Motor neuron (in vitro differentiated cells): ENCODE measurements at regions not wholly inside any gene's neighbourhood (a gene's known extent, or its start where the extent isn't known, plus 50 kb on each side); places are given as distances from the start of the nearest gene placed in this dataset.

Experiments
- ATAC-seq, 8 experiments: fragments of 200-7000 bp; cut with Tn5 transposase; replicated peaks in 6 of 8; 2 replicates each; pipeline ENCODE4 v1.8.0; 2021; ENCODE audit warnings: mild to moderate bottlenecking in 8 of 8, moderate library complexity in 8 of 8
- H3K27ac ChIP-seq, 2 donors: fragments of 250-450 bp; sonication (Bioruptor Pico); 2 replicates each; pipeline ENCODE4 v1.9.0; 2021; ENCODE audit warnings: antibody characterized with exemption in 2 of 2, mild to moderate bottlenecking in 2 of 2, moderate library complexity in 1 of 2
- H3K4me1 ChIP-seq, 2 donors: fragments of 250-450 bp; sonication (Bioruptor Pico); replicated peaks in 1 of 2; 2 replicates each; pipeline ENCODE4 v1.6.1; 2021; ENCODE audit warnings: antibody characterized with exemption in 2 of 2, mild to moderate bottlenecking in 2 of 2, moderate library complexity in 1 of 2
- H3K4me3 ChIP-seq, 5 donors: fragments of 250-450 bp; sonication (Bioruptor Pico); 2 replicates each; pipeline ENCODE4 v1.9.0; 2021; ENCODE audit warnings: antibody characterized with exemption in 5 of 5, mild to moderate bottlenecking in 5 of 5, moderate library complexity in 4 of 5
- WGBS, 10 experiments: fragments of 450-650 bp; shearing (Covaris generic); methylation state at CpG; one replicate each; pipeline ENCODE4 v1.0.0; 2022; 5-methylcytosine and 5-hydroxymethylcytosine counted together
- in situ Hi-C, 9 experiments: fragments of 400-800 bp; cut with MboI; loops; one replicate each; pipeline ENCODE4 v1.15.0; 2021; ENCODE audit warnings: low sequenced_read_pairs in 9 of 9, low pct_unique_long_range_greater_than_20kb in 2 of 9; ENCODE audit not compliant: unreplicated experiment in 9 of 9

DNA sequence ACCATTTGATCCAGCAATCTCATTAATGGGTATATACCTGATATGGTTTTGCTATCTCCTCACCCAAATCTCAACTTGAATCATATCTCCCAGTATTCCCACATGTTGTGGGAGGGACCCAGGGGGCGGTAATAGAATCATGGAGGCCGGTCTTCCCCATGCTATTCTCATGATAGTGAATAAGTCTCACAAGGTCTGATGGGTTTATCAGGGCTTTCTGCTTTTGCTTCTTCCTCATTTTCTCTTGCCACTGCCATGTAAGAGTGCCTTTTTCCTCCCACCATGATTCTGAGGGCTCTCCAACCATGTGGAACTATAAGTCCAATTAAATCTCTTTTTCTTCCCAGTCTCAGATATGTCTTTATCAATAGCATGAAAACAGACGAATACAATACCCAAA lies 74.5 kb upstream of the APC start:
- Histone ChIP-seq H3K4me1 (no peaks in the 10 kb centered on the region), H3K27ac (no peak overlapping the region), H3K4me3 (no peak overlapping the region)
- WGBS, 10 experiments, result 14 to 93% (median 81%) methylated on average over 1 to 3 of the region's 3 CpGs; no CpG with 5 or more reads in 1 of the 10 experiments
- in situ Hi-C loops, result no loop called here
- ATAC-seq, result no peak

DNA sequence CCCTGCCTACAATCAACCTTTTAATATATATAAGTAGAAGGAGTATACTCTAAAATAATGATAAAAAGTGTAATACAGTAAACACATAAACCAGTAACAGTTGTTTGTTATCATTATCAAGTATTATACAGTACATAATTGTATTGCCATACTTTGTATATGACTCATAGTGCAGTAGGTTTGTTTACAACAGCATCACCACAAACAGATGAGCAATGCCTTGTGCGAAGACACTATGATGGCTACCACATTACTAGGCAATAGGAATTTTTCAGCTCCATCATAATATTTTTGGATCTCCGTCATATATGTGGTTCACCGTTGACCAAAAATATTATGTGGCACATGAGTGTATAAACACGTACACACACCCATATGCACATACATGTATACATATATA lies 69.7 kb upstream of the APC start:
- in situ Hi-C loops, result no loop called here
- no peak overlapping the region for H3K27ac ChIP-seq
- 49 to 100% (median 100%) methylated on average over 1 to 4 of the region's 4 CpGs; no CpG with 5 or more reads in 1 of the 10 experiments for WGBS, 10 experiments
- no peaks in the 10 kb centered on the region for H3K4me1 ChIP-seq
- H3K4me3 ChIP-seq, result no peak overlapping the region
- ATAC-seq, result peak in 2 of 8 experiments; percentile 33 to 46

DNA sequence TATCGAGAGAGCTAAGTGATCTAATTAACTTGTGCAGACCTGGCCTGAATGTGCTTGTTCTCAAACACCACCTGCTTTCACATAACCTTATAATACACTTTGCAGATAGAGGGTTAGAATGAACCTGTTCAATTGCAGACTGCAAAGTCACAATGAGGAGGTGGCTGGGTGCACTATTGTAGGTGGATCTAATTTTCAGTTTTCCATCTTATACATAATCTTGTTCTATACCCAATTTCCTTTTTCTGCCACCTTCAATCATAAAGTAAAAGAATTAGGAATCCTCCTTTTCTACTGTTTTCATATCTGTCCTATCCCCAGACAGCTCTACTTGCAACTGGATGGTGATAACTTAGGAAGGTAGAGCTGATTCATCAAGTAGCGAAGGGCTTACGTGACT lies 68.8 kb upstream of the APC start:
- Histone ChIP-seq H3K27ac (no peak overlapping the region), H3K4me1 (no peaks in the 10 kb centered on the region), H3K4me3 (no peak overlapping the region)
- no peak for ATAC-seq
- 82 to 100% (median 98%) methylated on average over 1 to 3 of the region's 3 CpGs; no CpG with 5 or more reads in 2 of the 10 experiments for WGBS, 10 experiments
- in situ Hi-C loops, result no loop called here

DNA sequence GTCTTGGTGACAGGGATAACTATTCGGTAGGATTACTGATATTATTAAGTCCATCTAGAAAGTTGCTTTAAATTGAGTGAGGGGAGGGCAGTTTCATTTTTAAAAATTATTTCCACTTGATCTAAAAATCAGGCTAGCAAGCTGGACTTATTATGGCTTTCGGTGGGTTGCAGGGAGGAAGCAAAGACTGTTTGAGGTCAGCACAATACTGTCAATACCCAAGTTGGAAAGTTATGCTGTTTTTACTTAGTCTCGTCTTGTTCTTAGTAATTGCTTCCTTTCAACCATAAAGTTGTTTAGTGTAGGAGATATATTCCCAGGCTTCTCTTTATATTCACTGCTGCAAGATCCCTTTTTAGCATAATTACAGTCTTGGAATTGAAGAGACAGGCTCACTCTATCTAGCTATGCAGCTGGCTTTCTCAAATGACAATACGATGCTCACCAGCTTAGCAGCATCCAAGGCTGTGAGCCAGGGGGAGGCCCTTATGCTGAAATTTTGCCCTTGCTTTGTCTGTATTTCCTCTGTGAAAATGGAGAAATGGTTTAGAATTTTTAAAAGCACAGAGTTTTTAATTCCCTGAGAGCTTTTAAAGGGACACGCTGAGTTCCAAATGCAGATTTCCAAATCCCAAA lies 68.2 kb upstream of the APC start:
- H3K4me3 ChIP-seq, result no peak overlapping the region
- 44 to 100% (median 57%) methylated on average over 1 to 5 of the region's 5 CpGs for WGBS, 10 experiments
- no peaks in the 10 kb centered on the region for H3K4me1 ChIP-seq
- in situ Hi-C loops, result no loop called here
- H3K27ac ChIP-seq, result no peak overlapping the region
- ATAC-seq, result peak in 6 of 8 experiments; percentile 35 to 61 (median 40)

DNA sequence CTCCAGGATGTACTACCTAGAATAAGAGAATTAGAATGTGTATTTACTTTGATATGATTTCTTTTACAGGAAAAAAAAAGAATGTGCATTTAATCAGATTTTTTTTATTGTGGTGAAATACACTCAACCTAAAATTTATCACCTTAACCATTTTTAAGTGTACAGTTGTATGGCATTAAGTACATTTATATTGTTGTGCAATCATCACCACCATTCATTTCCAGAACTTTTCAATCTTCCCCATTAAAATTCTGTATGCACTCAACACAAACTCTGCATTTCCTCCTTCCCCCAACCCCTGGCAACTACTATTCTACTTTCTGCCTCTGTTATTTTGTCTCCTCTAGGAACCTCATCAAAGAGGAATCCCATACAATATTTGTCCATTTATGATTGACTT lies 66.0 kb upstream of the APC start:
- in situ Hi-C loops, result no loop called here
- H3K27ac ChIP-seq, result no peak overlapping the region
- H3K4me1 ChIP-seq, result no peaks in the 10 kb centered on the region
- no peak for ATAC-seq
- H3K4me3 ChIP-seq, result no peak overlapping the region

DNA sequence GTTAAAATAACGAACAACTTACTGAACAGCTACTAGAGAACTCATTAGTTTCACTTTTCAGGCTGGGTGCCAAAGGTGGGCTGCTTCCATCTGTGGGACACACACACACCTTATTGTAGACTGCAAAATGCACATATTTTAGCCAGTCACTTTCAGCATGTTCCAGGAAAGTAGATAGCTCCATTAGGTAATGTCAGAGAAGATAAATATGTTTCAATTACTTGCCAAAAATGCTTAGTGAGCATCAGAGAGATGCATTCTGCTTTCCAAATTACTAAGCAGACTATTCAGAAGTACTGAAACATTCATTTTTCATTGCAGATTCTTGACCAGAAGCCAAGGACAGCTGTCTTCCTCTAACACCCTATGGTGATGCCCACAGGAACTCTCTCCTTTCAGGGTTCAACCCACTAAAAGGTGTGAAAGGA lies 56.2 kb upstream of the APC start:
- Histone ChIP-seq H3K27ac (no peak overlapping the region), H3K4me1 (peaks cover 0 to 4% of the 10 kb centered on the region in 2 donors), H3K4me3 (no peak overlapping the region)
- in situ Hi-C loops, result loop anchor here in 1 of 9 experiments (10.0 kb wide), 1 partner anchor 127 kb away; no protein-coding TSS in a partner anchor
- WGBS, 10 experiments, result 20 to 100% (median 75%) methylated on average over 1 of the region's 1 CpG; no CpG with 5 or more reads in 3 of the 10 experiments
- ATAC-seq, result peak in 3 of 8 experiments; percentile 26 to 53 (median 45)

DNA sequence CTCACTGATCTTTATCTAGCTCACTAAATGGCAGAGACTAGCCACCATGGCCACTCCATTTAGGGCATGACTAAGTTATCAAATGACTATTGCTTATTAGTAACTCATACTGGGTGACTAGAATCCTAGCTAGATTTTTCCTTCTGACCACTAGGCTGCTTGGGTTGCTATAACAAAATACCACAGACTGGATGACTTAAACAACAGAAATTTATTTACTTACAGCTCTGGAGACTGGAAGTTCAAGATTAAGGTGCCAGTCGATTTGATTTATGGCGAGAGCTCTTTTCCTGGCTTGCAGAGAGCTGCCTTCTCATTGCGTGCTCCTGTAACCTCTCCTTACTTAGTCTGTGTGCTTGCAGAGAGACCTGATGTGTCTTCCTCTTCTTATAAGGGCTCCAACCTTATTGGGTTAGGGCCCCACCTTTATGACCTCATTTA lies 55.0 kb upstream of the APC start:
- no peak overlapping the region for H3K27ac ChIP-seq
- in situ Hi-C loops, result loop anchor here in 1 of 9 experiments (10.0 kb wide), 1 partner anchor 128 kb away; no protein-coding TSS in a partner anchor
- WGBS, 10 experiments, result 20 to 100% (median 93%) methylated on average over 1 to 3 of the region's 3 CpGs; no CpG with 5 or more reads in 1 of the 10 experiments
- no peak for ATAC-seq
- peaks cover 0 to 4% of the 10 kb centered on the region in 2 donors for H3K4me1 ChIP-seq
- H3K4me3 ChIP-seq, result no peak overlapping the region

DNA sequence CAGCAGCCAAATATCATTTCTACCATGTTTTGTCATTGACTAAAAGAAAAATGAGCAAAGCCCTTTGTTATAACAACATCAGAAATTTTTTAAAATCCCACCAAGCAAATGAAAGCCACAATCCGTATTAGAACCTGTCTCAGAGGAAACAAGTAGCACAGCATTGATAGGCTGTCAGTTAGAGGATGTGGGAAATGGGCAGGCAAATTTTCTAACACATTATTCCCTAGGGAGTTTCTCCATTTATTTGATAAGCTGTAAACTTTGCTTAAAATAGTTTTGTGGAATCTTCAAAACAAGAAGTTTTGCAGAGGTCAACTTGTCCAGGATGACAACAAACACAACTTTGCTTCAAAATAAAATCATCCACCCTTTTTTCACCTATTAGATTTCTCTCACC lies 53.6 kb upstream of the APC start:
- H3K27ac ChIP-seq, result no peak overlapping the region
- ATAC-seq, result no peak
- 0 to 100% (median 83%) methylated on average over 1 of the region's 1 CpG; no CpG with 5 or more reads in 3 of the 10 experiments for WGBS, 10 experiments

DNA sequence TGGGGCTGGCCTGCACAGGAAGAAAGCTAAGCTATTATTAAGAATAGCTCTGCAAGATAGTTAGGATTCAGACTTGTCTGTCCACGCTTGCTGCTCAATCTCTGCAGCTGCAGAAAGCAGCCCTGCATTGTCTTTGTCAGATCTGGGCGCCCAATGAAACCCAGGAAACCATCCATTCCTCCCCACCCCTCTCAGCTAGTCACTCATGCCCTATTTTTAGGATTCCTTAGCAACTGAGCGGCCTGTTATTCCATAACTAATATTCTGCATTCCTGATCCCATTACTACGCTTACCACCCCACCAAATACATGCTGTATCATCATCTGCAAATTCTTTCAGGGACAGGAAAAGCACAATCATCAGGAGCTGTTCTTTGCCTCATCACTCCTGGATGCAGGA lies 52.9 kb upstream of the APC start:
- in situ Hi-C loops, result loop anchor here in 1 of 9 experiments (10.0 kb wide), 1 partner anchor 130 kb away; no protein-coding TSS in a partner anchor
- ATAC-seq, result peak in 6 of 8 experiments; percentile 7 to 87 (median 78)
- Histone ChIP-seq H3K27ac (no peak overlapping the region), H3K4me1 (peaks cover 0 to 4% of the 10 kb centered on the region in 2 donors), H3K4me3 (no peak overlapping the region)
- 0 to 100% (median 76%) methylated on average over 1 to 4 of the region's 4 CpGs; no CpG with 5 or more reads in 2 of the 10 experiments for WGBS, 10 experiments

More for the DNA sequence above, 53.6 kb upstream of the APC start:
- H3K4me3 ChIP-seq, result no peak overlapping the region
- in situ Hi-C loops, result loop anchor here in 1 of 9 experiments (10.0 kb wide), 1 partner anchor 129 kb away; no protein-coding TSS in a partner anchor
- peaks cover 0 to 4% of the 10 kb centered on the region in 2 donors for H3K4me1 ChIP-seq

DNA sequence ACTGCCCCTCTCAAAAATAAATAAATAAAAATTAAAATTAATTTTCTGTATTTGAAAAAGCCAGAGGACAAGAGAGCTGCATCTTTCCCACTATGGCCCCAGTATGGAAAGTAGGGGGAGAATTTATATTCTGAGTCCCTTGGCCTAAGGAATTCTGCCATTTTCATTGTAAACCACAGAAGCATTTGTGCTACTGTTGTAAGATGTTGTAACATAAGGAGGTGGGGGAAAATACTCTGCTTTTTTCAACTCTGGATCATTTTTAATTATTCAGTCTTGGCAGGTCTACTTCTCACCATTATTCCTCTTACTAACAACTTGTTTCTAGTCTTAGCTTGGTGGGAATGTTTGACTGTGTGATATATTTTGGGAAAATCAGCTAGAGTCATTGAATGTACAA lies 52.3 kb upstream of the APC start:
- no peak overlapping the region for H3K4me3 ChIP-seq
- peaks cover 0 to 4% of the 10 kb centered on the region in 2 donors for H3K4me1 ChIP-seq
- in situ Hi-C loops, result loop anchor here in 1 of 9 experiments (10.0 kb wide), 1 partner anchor 131 kb away; no protein-coding TSS in a partner anchor
- no peak overlapping the region for H3K27ac ChIP-seq
- no peak for ATAC-seq

DNA sequence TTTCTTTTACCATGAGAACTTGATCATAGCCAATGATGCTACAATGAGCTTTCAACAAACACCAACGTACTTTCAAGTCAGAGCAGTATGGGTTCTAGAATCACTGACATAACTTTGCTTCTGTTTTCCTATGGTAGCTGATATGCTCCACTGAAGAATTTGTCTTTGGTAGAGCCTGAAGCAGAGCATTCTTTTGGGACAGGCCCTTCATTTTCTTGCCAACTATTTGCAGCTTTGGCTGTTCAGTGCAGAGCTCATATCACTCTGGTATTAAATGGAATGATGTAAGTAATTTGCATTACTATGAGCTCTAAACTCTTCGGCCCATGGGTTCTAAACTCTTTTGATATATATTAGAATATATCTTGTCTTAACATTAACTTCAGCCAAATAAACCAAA lies 51.8 kb upstream of the APC start:
- WGBS, 10 experiments, result 29 to 100% (median 80%) methylated on average over 1 to 2 of the region's 2 CpGs; no CpG with 5 or more reads in 1 of the 10 experiments
- ATAC-seq, result no peak
- in situ Hi-C loops, result loop anchor here in 1 of 9 experiments (10.0 kb wide), 1 partner anchor 131 kb away; no protein-coding TSS in a partner anchor
- Histone ChIP-seq H3K4me1 (peaks cover 0 to 4% of the 10 kb centered on the region in 2 donors), H3K4me3 (no peak overlapping the region), H3K27ac (no peak overlapping the region)

DNA sequence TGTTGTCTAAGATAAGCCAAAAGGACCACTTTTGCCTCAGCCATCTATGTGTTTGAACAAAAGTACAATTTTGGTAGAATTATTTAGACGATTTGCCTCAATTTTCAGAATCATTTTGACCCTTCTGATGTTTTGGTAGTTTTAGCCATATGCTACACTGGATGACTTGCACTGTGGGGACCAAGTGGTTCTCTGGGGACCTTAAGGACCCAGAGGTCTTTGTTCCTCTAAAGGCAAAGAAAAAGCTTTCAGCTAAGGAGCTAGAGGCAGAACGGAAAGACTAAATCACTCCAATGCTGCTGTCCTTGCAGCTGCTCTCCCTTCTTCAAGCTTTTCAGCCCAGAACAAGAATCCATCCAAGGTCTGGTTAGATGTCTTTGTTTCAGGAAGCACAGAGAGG lies 51.0 kb upstream of the APC start:
- in situ Hi-C loops, result loop anchor here in 1 of 9 experiments (10.0 kb wide), 1 partner anchor 132 kb away; no protein-coding TSS in a partner anchor
- H3K4me1 ChIP-seq, result peaks cover 0 to 4% of the 10 kb centered on the region in 2 donors
- 82 to 100% (median 98%) methylated on average over 1 to 2 of the region's 2 CpGs; no CpG with 5 or more reads in 2 of the 10 experiments for WGBS, 10 experiments

DNA sequence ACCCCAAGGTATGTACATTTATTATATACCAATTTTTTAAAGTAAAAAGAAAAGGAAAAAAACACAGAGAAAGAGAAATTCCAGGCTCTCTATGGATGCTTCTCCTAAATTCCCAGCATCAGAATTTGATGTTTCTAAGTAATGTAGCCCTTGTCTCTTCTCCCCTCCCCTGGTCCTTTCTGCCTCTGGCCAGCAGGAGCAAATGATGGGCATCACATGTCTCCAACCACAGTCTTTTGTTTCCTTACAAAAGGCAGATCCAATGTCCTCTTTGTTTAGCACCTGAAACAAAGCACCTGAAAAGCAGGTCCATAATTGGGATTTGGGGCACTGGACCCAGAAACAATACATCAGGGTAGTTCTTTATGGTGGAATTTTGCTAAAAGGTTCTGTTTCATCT lies 50.4 kb upstream of the APC start:
- in situ Hi-C loops, result loop anchor here in 1 of 9 experiments (10.0 kb wide), 1 partner anchor 133 kb away; no protein-coding TSS in a partner anchor
- H3K27ac ChIP-seq, result no peak overlapping the region
- no peak for ATAC-seq
- peaks cover 0 to 4% of the 10 kb centered on the region in 2 donors for H3K4me1 ChIP-seq
- no peak overlapping the region for H3K4me3 ChIP-seq

More for the DNA sequence above, 51.0 kb upstream of the APC start:
- no peak for ATAC-seq
- no peak overlapping the region for H3K27ac ChIP-seq
- no peak overlapping the region for H3K4me3 ChIP-seq
